ENCODE measurements at regions not wholly inside any gene's neighbourhood (a gene's known extent, or its start where the extent isn't known, plus 50 kb on each side); places are given as distances from the start of the nearest gene placed in this dataset.

- TF ChIP-seq, protein P1, sequence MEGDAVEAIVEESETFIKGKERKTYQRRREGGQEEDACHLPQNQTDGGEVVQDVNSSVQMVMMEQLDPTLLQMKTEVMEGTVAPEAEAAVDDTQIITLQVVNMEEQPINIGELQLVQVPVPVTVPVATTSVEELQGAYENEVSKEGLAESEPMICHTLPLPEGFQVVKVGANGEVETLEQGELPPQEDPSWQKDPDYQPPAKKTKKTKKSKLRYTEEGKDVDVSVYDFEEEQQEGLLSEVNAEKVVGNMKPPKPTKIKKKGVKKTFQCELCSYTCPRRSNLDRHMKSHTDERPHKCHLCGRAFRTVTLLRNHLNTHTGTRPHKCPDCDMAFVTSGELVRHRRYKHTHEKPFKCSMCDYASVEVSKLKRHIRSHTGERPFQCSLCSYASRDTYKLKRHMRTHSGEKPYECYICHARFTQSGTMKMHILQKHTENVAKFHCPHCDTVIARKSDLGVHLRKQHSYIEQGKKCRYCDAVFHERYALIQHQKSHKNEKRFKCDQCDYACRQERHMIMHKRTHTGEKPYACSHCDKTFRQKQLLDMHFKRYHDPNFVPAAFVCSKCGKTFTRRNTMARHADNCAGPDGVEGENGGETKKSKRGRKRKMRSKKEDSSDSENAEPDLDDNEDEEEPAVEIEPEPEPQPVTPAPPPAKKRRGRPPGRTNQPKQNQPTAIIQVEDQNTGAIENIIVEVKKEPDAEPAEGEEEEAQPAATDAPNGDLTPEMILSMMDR (IDR thresholded peaks at IDR 0.05): no peak
- TF ChIP-seq POLR2A (IDR thresholded peaks at IDR 0.05) (no peak), POLR2AphosphoS5 (IDR thresholded peaks at IDR 0.05) (no peak)
Observed at GRCh38 chr2:217511850-217512249, 490.9 kb downstream of the TNS1 start.
